K562 (cell line): ENCODE measurements at regions not wholly inside any gene's neighbourhood (a gene's known extent, or its start where the extent isn't known, plus 50 kb on each side); places are given as distances from the start of the nearest gene placed in this dataset.

Experiments
- ATAC-seq: fragments of 200-7000 bp; cut with Tn5 transposase; 3 replicates; pipeline ENCODE4 v1.9.1; 2020; ENCODE audit warnings: moderate library complexity
- BruUV-seq: library from RNA; stranded (reverse); fragments of 400-500 nt; replicated peaks from 2 replicates; lab custom pipeline; 2021; lab: Mats Ljungman, UMichigan
- CTCF ChIA-PET: fragments of 300-600 bp; formaldehyde crosslinking; extraction: SDS; loops from one replicate; lab custom pipeline; 2021; ENCODE audit warnings: low intra/inter-chr PET ratio; lab: Yijun Ruan, JAX
- POLR2A ChIA-PET: fragments of 300-600, 350-650 bp; sonication (Branson Sonifier 250); formaldehyde crosslinking; extraction: SDS; loops from one replicate; lab custom pipeline; 2021; ENCODE audit warnings: antibody characterized with exemption, inconsistent platforms; lab: Yijun Ruan, JAX
- DNase-seq, 4 experiments: peaks; one replicate each; pipeline versions ENCODE4 v3.0.0 to v3.0.0-alpha.2; 2011 to 2018; ENCODE audit warnings: low spot score in 3 of 4, mixed read lengths in 3 of 4; ENCODE audit errors: extremely low read depth in 1 of 4
- FAIRE-seq: peaks from 2 replicates; lab custom pipeline; 2011; peaks lifted over from hg19 to GRCh38; lab: Jason Lieb, UNC
- H2AFZ ChIP-seq: 2 replicates; pipeline ENCODE4 v1.6.0; 2011; ENCODE audit warnings: low read depth, low read length, control low read depth, inconsistent platforms
- H3K27ac ChIP-seq: fragments of 200-600 bp; 3 replicates; pipeline ENCODE4 v1.8.0; 2011; ENCODE audit warnings: low read depth, mild to moderate bottlenecking, control low read depth, inconsistent platforms, low read length, moderate library complexity, mixed read lengths; ENCODE audit errors: extremely low read depth
- H3K27me3 ChIP-seq, 2 experiments: fragments of 300-600 bp in 1 of 2; 2 replicates in 1 of 2; 3 replicates in 1 of 2; pipeline versions ENCODE4 v1.6.0 to v1.8.0; 2011; ENCODE audit warnings: inconsistent platforms in 2 of 2, low read length in 2 of 2, mild to moderate bottlenecking in 1 of 2, mixed read lengths in 1 of 2, moderate library complexity in 1 of 2; ENCODE audit not compliant: control insufficient read depth in 2 of 2, insufficient read depth in 2 of 2
- H3K36me3 ChIP-seq: fragments of 300-600 bp; 3 replicates; pipeline ENCODE4 v1.8.0; 2011; ENCODE audit warnings: mild to moderate bottlenecking, low read length, inconsistent platforms; ENCODE audit not compliant: control insufficient read depth, insufficient read depth
- H3K4me1 ChIP-seq, 2 experiments: fragments of 200-600 bp in 1 of 2; replicated peaks in 1 of 2; 2 replicates in 1 of 2; 3 replicates in 1 of 2; pipeline versions ENCODE4 v1.5.1 to v1.8.0; 2011; ENCODE audit warnings: inconsistent platforms in 2 of 2, low read length in 2 of 2, mild to moderate bottlenecking in 1 of 2, mixed read lengths in 1 of 2, moderate library complexity in 1 of 2; ENCODE audit not compliant: control insufficient read depth in 2 of 2, insufficient read depth in 2 of 2
- H3K4me2 ChIP-seq: 2 replicates; pipeline ENCODE4 v1.6.1; 2011; ENCODE audit warnings: low read length, control low read depth, inconsistent platforms, mixed read lengths; ENCODE audit not compliant: insufficient read depth
- H3K4me3 ChIP-seq: fragments of 200-600 bp; sonication (generic), shearing (Covaris generic); 2 replicates; pipeline ENCODE4 v1.5.1; 2016; ENCODE audit warnings: control low read depth, inconsistent platforms
- H3K79me2 ChIP-seq: fragments of 200-600 bp; 3 replicates; pipeline ENCODE4 v1.8.0; 2011; ENCODE audit warnings: low read length, inconsistent platforms; ENCODE audit not compliant: control insufficient read depth, insufficient read depth
- H3K9ac ChIP-seq, 2 experiments: 2 replicates each; pipeline versions ENCODE4 v1.6.0 to v1.6.1; 2011; ENCODE audit warnings: low read depth in 2 of 2, low read length in 2 of 2, control low read depth in 1 of 2, inconsistent platforms in 1 of 2, mild to moderate bottlenecking in 1 of 2, mixed read lengths in 1 of 2; ENCODE audit not compliant: insufficient read depth in 1 of 2
- H3K9me1 ChIP-seq: one replicate; pipeline ENCODE4 v1.6.0; 2011; ENCODE audit warnings: inconsistent platforms, mild to moderate bottlenecking, low read length, moderate library complexity; ENCODE audit not compliant: control insufficient read depth, insufficient read depth
- H3K9me3 ChIP-seq: replicated peaks from 2 replicates; pipeline ENCODE4 v1.5.1; 2011; ENCODE audit warnings: low read depth, low read length, inconsistent platforms; ENCODE audit not compliant: control insufficient read depth, insufficient read depth
- H4K20me1 ChIP-seq: replicated peaks from 2 replicates; pipeline ENCODE4 v1.6.1; 2011; ENCODE audit warnings: low read length, inconsistent platforms, mixed read lengths; ENCODE audit not compliant: control insufficient read depth, insufficient read depth
- ARID2 ChIP-seq: fragments of 450-650 bp; IDR thresholded peaks from 2 replicates; pipeline ENCODE4 v1.6.1; 2017; ENCODE audit warnings: antibody characterized with exemption, mild to moderate bottlenecking
- BRD4 ChIP-seq: fragments of 200-600 bp; sonication (generic); IDR thresholded peaks from 2 replicates; pipeline ENCODE4 v1.6.1; 2017; ENCODE audit warnings: inconsistent platforms
- CBX1 ChIP-seq: sonication (generic); IDR thresholded peaks from 2 replicates; pipeline ENCODE4 v1.6.1; 2016; ENCODE audit warnings: antibody characterized with exemption, low read depth, mild to moderate bottlenecking
- CEBPZ ChIP-seq: fragments of 150-350 bp; IDR thresholded peaks from 2 replicates; pipeline ENCODE4 v1.6.1; 2014; ENCODE audit warnings: low read depth, mild to moderate bottlenecking, low read length, borderline replicate concordance
- ETV6 ChIP-seq, 3 experiments: fragments of 150-350 bp in 1 of 3; sonication (generic) in 1 of 3; formaldehyde crosslinking in 1 of 3; IDR thresholded peaks; 2 replicates each; pipeline versions ENCODE4 v1.6.1 to v1.8.0; 2014 to 2022; ENCODE audit warnings: borderline replicate concordance in 2 of 3, low read depth in 2 of 3, antibody characterized with exemption in 1 of 3, low read length in 1 of 3, mild to moderate bottlenecking in 1 of 3, missing genetic modification reagents in 1 of 3
- FUS ChIP-seq: fragments of 200-400 bp; formaldehyde crosslinking; optimal IDR thresholded peaks from 2 replicates; pipeline ENCODE3; 2017; ENCODE audit warnings: low read depth, low read length
- KLF16 ChIP-seq: IDR thresholded peaks from 2 replicates; pipeline ENCODE4 v1.6.1; 2016; ENCODE audit warnings: antibody characterized with exemption
- MCM3 ChIP-seq: fragments of 450-650 bp; IDR thresholded peaks from 2 replicates; pipeline ENCODE4 v1.6.1; 2016
- MLX ChIP-seq, 2 experiments: fragments of 450-650 bp in 1 of 2; sonication (generic) in 1 of 2; formaldehyde crosslinking; conservative IDR thresholded peaks; 2 replicates each; pipeline versions ENCODE4 v1.4.0 to v1.8.1; 2020 to 2022; ENCODE audit warnings: mild to moderate bottlenecking in 1 of 2, missing genetic modification reagents in 1 of 2
- NFE2L1 ChIP-seq: fragments of 450-650 bp; IDR thresholded peaks from 2 replicates; pipeline ENCODE4 v1.6.1; 2016; ENCODE audit warnings: missing genetic modification characterization, low read depth, mild to moderate bottlenecking, missing compliant biosample characterization, moderate library complexity, borderline replicate concordance
- POLR2H ChIP-seq: IDR thresholded peaks from 2 replicates; pipeline ENCODE4 v1.6.1; 2016; ENCODE audit warnings: missing genetic modification characterization, low read depth, mild to moderate bottlenecking, control low read depth, missing compliant biosample characterization, moderate library complexity
- SMAD4 ChIP-seq: fragments of 250-450 bp; sonication (Bioruptor Pico); conservative IDR thresholded peaks from 2 replicates; pipeline ENCODE4 v1.8.0; 2021; ENCODE audit warnings: inconsistent platforms, mild to moderate bottlenecking, moderate library complexity
- SRF ChIP-seq, 2 experiments: fragments of 250-450, 450-650 bp in 1 of 2; sonication (Bioruptor Pico) in 1 of 2; sonication (generic) in 1 of 2; formaldehyde crosslinking; IDR thresholded peaks; 2 replicates each; pipeline versions ENCODE4 v1.5.0 to v1.5.1; 2020 to 2022; ENCODE audit warnings: mild to moderate bottlenecking in 1 of 2, missing genetic modification reagents in 1 of 2
- SRSF7 ChIP-seq: fragments of 200-400 bp; formaldehyde crosslinking; optimal IDR thresholded peaks from 2 replicates; pipeline ENCODE3; 2017; ENCODE audit warnings: mild to moderate bottlenecking, low read depth, low read length
- TCF7 ChIP-seq: sonication (generic); IDR thresholded peaks from 2 replicates; pipeline ENCODE4 v1.6.1; 2016; ENCODE audit warnings: antibody characterized with exemption, borderline replicate concordance
- TSC22D4 ChIP-seq: fragments of 450-650 bp; IDR thresholded peaks from 2 replicates; pipeline ENCODE4 v1.6.1; 2016; ENCODE audit warnings: missing genetic modification characterization, missing biosample characterization, control low read depth
- ZC3H4 ChIP-seq: sonication (generic); formaldehyde crosslinking; IDR thresholded peaks from 2 replicates; pipeline ENCODE4 v1.9.0; 2021; ENCODE audit warnings: missing genetic modification reagents, borderline replicate concordance
- ZFPM2 ChIP-seq: fragments of 250-450 bp; sonication (Bioruptor Pico); IDR thresholded peaks from 2 replicates; pipeline ENCODE4 v1.5.1; 2022; ENCODE audit warnings: mild to moderate bottlenecking
- ZNF354B ChIP-seq: fragments of 250-450 bp; sonication (Bioruptor Pico); IDR thresholded peaks from 2 replicates; pipeline ENCODE4 v1.4.0; 2020
- ZZZ3 ChIP-seq: fragments of 450-650 bp; IDR thresholded peaks from 2 replicates; pipeline ENCODE4 v1.6.1; 2016; ENCODE audit warnings: antibody characterized with exemption, mild to moderate bottlenecking, moderate library complexity
- WGBS: fragments of 100-300 bp; shearing (Covaris generic); methylation state at CpG from one replicate; pipeline ENCODE4 v1.1.6; 2016; ENCODE audit warnings: low coverage, mixed read lengths; ENCODE audit not compliant: insufficient coverage; ENCODE audit errors: missing lambda C conversion rate; 5-methylcytosine and 5-hydroxymethylcytosine counted together
- in situ Hi-C: fragments of 300-500 bp; cut with MboI; formaldehyde crosslinking; loops from 4 replicates; pipeline ENCODE4 v1.15.0; 2018; ENCODE audit warnings: inconsistent platforms, mixed read lengths
- intact Hi-C: fragments of 100-400 bp; cut with micrococcal nuclease; formaldehyde crosslinking; loops from 2 replicates; pipeline ENCODE4 v1.14.2; 2022

GRCh38 chr1:98497497-98497896, 164.0 kb upstream of the SNX7 start:
- ChIA-PET POLR2A (no interaction called here), CTCF (no interaction called here)
- Histone ChIP-seq H3K4me3 (no peak overlapping the region), H3K9ac (no peak overlapping the region), H4K20me1 (no peaks in the 10 kb centered on the region), H2AFZ (no peak overlapping the region), H3K79me2 (no peaks in the 10 kb centered on the region), H3K27ac (no peak overlapping the region), H3K36me3 (no peaks in the 10 kb centered on the region), H3K9me1 (no peaks in the 10 kb centered on the region), H3K4me1 (no peaks in the 10 kb centered on the region), H3K9me3 (no peaks in the 10 kb centered on the region), H3K27me3 (no peaks in the 10 kb centered on the region), H3K4me2 (no peak overlapping the region)
- ATAC-seq: no peak
- no peak for DNase-seq
- no peak for FAIRE-seq
- 0% methylated on average over 2 of the region's 2 CpGs for WGBS
- no TSS peak for BruUV-seq
- TF ChIP-seq ZC3H4 (CRISPR knock-in tag): no peak
- no peak for TF ChIP-seq ARID2
- TF ChIP-seq KLF16: no peak
- no peak for TF ChIP-seq SRSF7
- TF ChIP-seq ETV6 (IDR thresholded peaks at IDR 0.05; ENCODE audit: borderline replicate concordance in 1 of 2, low read depth in 2 of 2, low read length in 1 of 2): no peak
- no peak for TF ChIP-seq ETV6 (CRISPR knock-in tag; IDR thresholded peaks at IDR 0.05; ENCODE audit: borderline replicate concordance)
- no peak for TF ChIP-seq POLR2H
- no peak for TF ChIP-seq TSC22D4
- TF ChIP-seq SMAD4 (CRISPR knock-in tag): no peak
- no peak for TF ChIP-seq ZZZ3
- TF ChIP-seq CEBPZ: no peak
- TF ChIP-seq NFE2L1 (tag): no peak
- TF ChIP-seq MCM3: no peak
- TF ChIP-seq SRF (CRISPR knock-in tag; IDR thresholded peaks at IDR 0.05): no peak
- TF ChIP-seq FUS: no peak
- no peak for TF ChIP-seq MLX (CRISPR knock-in tag; conservative IDR thresholded peaks at IDR 0.05)
- TF ChIP-seq CBX1: no peak
- TF ChIP-seq BRD4: no peak
- no peak for TF ChIP-seq ZNF354B (CRISPR knock-in tag)
- TF ChIP-seq TCF7: no peak
- no peak for TF ChIP-seq ZFPM2 (CRISPR knock-in tag)
- in situ Hi-C loops: no loop called here
- intact Hi-C loops: no loop called here
